GM23338 (cell line): ENCODE measurements at regions not wholly inside any gene's neighbourhood (a gene's known extent, or its start where the extent isn't known, plus 50 kb on each side); places are given as distances from the start of the nearest gene placed in this dataset.

Experiments
- EZH2 ChIP-seq: fragments of 200-600 bp; sonication (generic); IDR thresholded peaks from one replicate; pipeline ENCODE4 v1.8.0; 2017; ENCODE audit warnings: antibody characterized with exemption, mild to moderate bottlenecking, low read depth; ENCODE audit not compliant: unreplicated experiment
- EZH2phosphoT487 ChIP-seq: fragments of 200-600 bp; sonication (generic); IDR thresholded peaks from one replicate; pipeline ENCODE4 v1.8.1; 2018; ENCODE audit warnings: antibody characterized with exemption; ENCODE audit not compliant: unreplicated experiment
- TF ChIP-seq, protein P1 (sequence below), 2 experiments: fragments of 200-600 bp in 1 of 2; sonication (generic) in 1 of 2; conservative IDR thresholded peaks; 2 replicates each; pipeline versions ENCODE4 v1.5.1 to v1.6.1; 2016 to 2017; ENCODE audit warnings: antibody characterized with exemption in 2 of 2, low read depth in 2 of 2, mild to moderate bottlenecking in 2 of 2, moderate library complexity in 1 of 2
- TF ChIP-seq, protein P2 (sequence below): IDR thresholded peaks from one replicate; pipeline ENCODE4 v1.6.1; 2018; ENCODE audit warnings: antibody characterized with exemption; ENCODE audit not compliant: unreplicated experiment

DNA sequence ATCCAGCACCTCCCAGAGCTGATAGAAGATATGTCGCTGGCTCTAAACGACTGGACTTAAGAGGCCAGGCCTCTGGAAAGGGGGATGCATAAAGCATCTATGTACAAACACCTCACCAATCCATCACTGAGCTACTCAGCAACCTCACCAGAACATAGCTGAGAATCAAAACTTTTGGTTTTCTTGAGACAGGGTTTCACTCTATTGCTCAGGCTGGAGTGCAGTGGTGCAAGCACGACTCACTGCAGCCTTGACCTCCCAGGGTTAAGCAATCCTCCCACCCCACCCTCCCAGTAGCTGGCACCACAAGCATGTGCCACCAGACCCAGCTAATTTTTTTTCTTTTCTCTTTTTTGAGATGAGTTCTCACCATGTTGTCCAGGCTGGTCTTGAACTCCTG lies 62.9 kb upstream of the MSH6 start:
- TF ChIP-seq, protein P1, sequence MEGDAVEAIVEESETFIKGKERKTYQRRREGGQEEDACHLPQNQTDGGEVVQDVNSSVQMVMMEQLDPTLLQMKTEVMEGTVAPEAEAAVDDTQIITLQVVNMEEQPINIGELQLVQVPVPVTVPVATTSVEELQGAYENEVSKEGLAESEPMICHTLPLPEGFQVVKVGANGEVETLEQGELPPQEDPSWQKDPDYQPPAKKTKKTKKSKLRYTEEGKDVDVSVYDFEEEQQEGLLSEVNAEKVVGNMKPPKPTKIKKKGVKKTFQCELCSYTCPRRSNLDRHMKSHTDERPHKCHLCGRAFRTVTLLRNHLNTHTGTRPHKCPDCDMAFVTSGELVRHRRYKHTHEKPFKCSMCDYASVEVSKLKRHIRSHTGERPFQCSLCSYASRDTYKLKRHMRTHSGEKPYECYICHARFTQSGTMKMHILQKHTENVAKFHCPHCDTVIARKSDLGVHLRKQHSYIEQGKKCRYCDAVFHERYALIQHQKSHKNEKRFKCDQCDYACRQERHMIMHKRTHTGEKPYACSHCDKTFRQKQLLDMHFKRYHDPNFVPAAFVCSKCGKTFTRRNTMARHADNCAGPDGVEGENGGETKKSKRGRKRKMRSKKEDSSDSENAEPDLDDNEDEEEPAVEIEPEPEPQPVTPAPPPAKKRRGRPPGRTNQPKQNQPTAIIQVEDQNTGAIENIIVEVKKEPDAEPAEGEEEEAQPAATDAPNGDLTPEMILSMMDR (conservative IDR thresholded peaks at IDR 0.05; ENCODE audit: low read depth in 2 of 2), result no peak
- TF ChIP-seq EZH2 (no peak), EZH2phosphoT487 (no peak)
- TF ChIP-seq, protein P2, sequence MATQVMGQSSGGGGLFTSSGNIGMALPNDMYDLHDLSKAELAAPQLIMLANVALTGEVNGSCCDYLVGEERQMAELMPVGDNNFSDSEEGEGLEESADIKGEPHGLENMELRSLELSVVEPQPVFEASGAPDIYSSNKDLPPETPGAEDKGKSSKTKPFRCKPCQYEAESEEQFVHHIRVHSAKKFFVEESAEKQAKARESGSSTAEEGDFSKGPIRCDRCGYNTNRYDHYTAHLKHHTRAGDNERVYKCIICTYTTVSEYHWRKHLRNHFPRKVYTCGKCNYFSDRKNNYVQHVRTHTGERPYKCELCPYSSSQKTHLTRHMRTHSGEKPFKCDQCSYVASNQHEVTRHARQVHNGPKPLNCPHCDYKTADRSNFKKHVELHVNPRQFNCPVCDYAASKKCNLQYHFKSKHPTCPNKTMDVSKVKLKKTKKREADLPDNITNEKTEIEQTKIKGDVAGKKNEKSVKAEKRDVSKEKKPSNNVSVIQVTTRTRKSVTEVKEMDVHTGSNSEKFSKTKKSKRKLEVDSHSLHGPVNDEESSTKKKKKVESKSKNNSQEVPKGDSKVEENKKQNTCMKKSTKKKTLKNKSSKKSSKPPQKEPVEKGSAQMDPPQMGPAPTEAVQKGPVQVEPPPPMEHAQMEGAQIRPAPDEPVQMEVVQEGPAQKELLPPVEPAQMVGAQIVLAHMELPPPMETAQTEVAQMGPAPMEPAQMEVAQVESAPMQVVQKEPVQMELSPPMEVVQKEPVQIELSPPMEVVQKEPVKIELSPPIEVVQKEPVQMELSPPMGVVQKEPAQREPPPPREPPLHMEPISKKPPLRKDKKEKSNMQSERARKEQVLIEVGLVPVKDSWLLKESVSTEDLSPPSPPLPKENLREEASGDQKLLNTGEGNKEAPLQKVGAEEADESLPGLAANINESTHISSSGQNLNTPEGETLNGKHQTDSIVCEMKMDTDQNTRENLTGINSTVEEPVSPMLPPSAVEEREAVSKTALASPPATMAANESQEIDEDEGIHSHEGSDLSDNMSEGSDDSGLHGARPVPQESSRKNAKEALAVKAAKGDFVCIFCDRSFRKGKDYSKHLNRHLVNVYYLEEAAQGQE, result no peak
